Cardiac muscle cell (in vitro differentiated cells and primary cell): ENCODE measurements at regions not wholly inside any gene's neighbourhood (a gene's known extent, or its start where the extent isn't known, plus 50 kb on each side); places are given as distances from the start of the nearest gene placed in this dataset.

Source experiments
- DNase-seq, 2 donors: peaks; one replicate each; pipeline versions ENCODE4 v3.0.0 to v3.0.0-alpha.2; 2010 to 2017; ENCODE audit warnings: low read depth in 1 of 2, low spot score in 1 of 2
- H3K27ac ChIP-seq: fragments of 200-600 bp; sonication (generic); 2 replicates; pipeline ENCODE4 v1.5.1; 2016
- H3K27me3 ChIP-seq: fragments of 200-600 bp; sonication (generic); 2 replicates; pipeline ENCODE4 v1.6.0; 2016; ENCODE audit warnings: control low read depth
- H3K36me3 ChIP-seq: fragments of 200-600 bp; sonication (generic); 2 replicates; pipeline ENCODE4 v1.5.1; 2016; ENCODE audit warnings: control low read depth
- H3K4me1 ChIP-seq: fragments of 200-600 bp; sonication (generic); 2 replicates; pipeline ENCODE4 v1.8.1; 2017; ENCODE audit warnings: low read depth, mild to moderate bottlenecking, mixed run types
- H3K4me3 ChIP-seq: fragments of 200-600 bp; sonication (generic); 2 replicates; pipeline ENCODE4 v1.5.1; 2016; ENCODE audit warnings: mild to moderate bottlenecking
- H3K9me3 ChIP-seq: fragments of 200-600 bp; sonication (generic); 2 replicates; pipeline ENCODE4 v1.5.1; 2017; ENCODE audit warnings: low read depth, mild to moderate bottlenecking, control low read depth
- TF ChIP-seq, protein P1 (sequence below): IDR thresholded peaks from 2 replicates; pipeline ENCODE4 v1.5.1; 2012; ENCODE audit warnings: low read depth, mild to moderate bottlenecking, low read length

- DNase-seq = no peak
- no peak overlapping the region for H3K27ac ChIP-seq
- no peaks in the 10 kb centered on the region for H3K9me3 ChIP-seq
- H3K4me1 ChIP-seq = no peaks in the 10 kb centered on the region
- no peak overlapping the region for H3K4me3 ChIP-seq
- TF ChIP-seq, protein P1, sequence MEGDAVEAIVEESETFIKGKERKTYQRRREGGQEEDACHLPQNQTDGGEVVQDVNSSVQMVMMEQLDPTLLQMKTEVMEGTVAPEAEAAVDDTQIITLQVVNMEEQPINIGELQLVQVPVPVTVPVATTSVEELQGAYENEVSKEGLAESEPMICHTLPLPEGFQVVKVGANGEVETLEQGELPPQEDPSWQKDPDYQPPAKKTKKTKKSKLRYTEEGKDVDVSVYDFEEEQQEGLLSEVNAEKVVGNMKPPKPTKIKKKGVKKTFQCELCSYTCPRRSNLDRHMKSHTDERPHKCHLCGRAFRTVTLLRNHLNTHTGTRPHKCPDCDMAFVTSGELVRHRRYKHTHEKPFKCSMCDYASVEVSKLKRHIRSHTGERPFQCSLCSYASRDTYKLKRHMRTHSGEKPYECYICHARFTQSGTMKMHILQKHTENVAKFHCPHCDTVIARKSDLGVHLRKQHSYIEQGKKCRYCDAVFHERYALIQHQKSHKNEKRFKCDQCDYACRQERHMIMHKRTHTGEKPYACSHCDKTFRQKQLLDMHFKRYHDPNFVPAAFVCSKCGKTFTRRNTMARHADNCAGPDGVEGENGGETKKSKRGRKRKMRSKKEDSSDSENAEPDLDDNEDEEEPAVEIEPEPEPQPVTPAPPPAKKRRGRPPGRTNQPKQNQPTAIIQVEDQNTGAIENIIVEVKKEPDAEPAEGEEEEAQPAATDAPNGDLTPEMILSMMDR = no peak
- no peaks in the 10 kb centered on the region for H3K36me3 ChIP-seq
- H3K27me3 ChIP-seq = peaks cover 3% of the 10 kb centered on the region
Observed at GRCh38 chr5:1937590-1937989, 54.9 kb upstream of the IRX4 start.

GRCh38 chr5:1936901-1937300, 54.2 kb upstream of the IRX4 start:
- H3K27ac ChIP-seq = no peak overlapping the region
- no peak overlapping the region for H3K4me3 ChIP-seq
- H3K27me3 ChIP-seq = peaks cover 6% of the 10 kb centered on the region
- no peaks in the 10 kb centered on the region for H3K9me3 ChIP-seq
- no peak for DNase-seq
- TF ChIP-seq, protein P1 = no peak
- no peaks in the 10 kb centered on the region for H3K36me3 ChIP-seq
- H3K4me1 ChIP-seq = no peaks in the 10 kb centered on the region

DNA sequence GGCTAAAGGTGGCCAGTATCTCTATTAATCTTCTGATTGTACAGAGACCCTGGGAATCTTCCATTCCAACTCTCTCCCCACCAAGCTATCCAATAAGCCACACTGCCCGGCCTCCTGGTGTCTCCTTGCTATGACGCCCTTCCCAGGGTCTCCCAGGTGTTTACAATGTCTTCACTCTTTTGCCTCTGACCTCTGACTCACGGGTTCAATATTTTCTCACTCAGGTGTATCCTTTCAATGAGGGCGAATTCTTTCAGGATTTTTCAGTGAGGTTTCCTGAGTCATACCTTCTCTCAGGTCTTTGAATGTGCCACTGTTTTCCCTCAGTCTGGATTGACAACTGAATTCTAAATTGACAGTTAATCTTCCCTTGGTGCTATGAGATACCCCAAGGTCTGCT, 53.7 kb upstream of the IRX4 start:
- Histone ChIP-seq H3K27ac (no peak overlapping the region), H3K27me3 (peaks cover 6% of the 10 kb centered on the region), H3K4me1 (no peaks in the 10 kb centered on the region), H3K9me3 (no peaks in the 10 kb centered on the region), H3K36me3 (no peaks in the 10 kb centered on the region), H3K4me3 (no peak overlapping the region)
- TF ChIP-seq, protein P1 = no peak
- no peak for DNase-seq

DNA sequence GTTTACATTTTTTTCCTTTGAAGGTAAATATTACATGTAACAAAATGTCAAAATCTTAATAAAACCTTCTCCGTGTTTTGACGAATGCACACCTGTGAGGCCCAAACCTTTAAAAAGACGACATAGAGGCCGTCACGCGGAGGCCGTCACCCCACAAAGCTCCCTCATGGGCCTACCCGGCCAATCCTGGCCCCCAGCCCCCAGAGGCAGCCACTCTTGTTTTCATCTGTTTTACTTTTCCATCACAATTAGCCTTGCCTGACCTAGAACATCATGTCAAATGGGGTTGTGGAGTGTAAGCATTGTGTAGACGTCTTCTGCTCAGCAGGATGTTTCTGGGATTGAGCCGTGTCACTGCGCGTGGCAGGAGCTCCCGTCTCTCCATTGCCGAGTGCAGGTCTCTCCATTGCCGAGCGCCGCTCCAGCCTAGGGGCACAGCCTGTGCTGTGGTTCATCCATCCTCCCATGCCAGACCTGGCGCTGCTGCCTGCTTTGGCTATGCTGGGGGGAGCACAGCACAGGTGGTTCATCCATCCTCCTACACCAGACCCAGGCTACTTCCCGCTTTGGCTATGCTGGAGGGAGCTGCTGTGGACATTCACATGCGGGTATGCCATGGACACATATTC, 52.2 kb upstream of the IRX4 start:
- TF ChIP-seq, protein P1 = no peak

DNA sequence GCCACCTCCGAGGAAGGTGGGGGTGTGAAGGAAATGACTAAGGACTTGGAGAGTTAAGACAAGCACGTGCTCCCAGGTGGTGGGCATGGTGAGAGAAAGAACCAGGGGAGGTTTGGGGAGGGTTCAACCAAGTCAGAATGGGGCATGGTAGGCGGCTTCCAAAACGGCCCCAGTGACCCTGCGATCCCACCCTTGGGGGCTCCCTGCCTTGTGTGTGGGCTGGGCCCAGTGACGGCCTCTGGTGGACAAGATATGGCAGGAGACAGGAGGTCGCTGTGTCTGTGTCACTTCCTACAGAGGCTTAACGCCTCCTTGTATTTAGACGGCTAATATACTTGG, 51.3 kb upstream of the IRX4 start:
- Histone ChIP-seq H3K27ac (no peak overlapping the region), H3K36me3 (no peaks in the 10 kb centered on the region), H3K4me3 (no peak overlapping the region), H3K9me3 (no peaks in the 10 kb centered on the region), H3K27me3 (peaks cover 9% of the 10 kb centered on the region), H3K4me1 (no peaks in the 10 kb centered on the region)
- no peak for DNase-seq
- TF ChIP-seq, protein P1 = no peak

More for the DNA sequence above, 52.2 kb upstream of the IRX4 start:
- Histone ChIP-seq H3K4me3 (no peak overlapping the region), H3K4me1 (no peaks in the 10 kb centered on the region), H3K36me3 (no peaks in the 10 kb centered on the region), H3K27me3 (peaks cover 9% of the 10 kb centered on the region), H3K27ac (no peak overlapping the region), H3K9me3 (no peaks in the 10 kb centered on the region)
- no peak for DNase-seq
